Activated CD4-positive, alpha-beta T cell treated with anti-CD3 and anti-CD28 coated beads, Interleukin-2, amount 10 ng/mL, durations not matched to agents 24 days and 14 days (primary cell): ENCODE measurements at regions not wholly inside any gene's neighbourhood (a gene's known extent, or its start where the extent isn't known, plus 50 kb on each side); places are given as distances from the start of the nearest gene placed in this dataset.
"Not testable (repeated sequence)": the region's sequence is repeated elsewhere in the genome, so short reads cannot be mapped to it uniquely, and the experiment has no call there.

ENCODE experiments used
- DNase-seq: peaks from one replicate; pipeline ENCODE4 v3.0.0; 2022
- H3K27ac Mint-ChIP-seq: one replicate; pipeline ENCODE4 v1.8.0; 2022; ENCODE audit warnings: mild to moderate bottlenecking, mixed read lengths
- H3K27me3 Mint-ChIP-seq: one replicate; pipeline ENCODE4 v1.8.0; 2022; ENCODE audit warnings: mixed read lengths
- H3K36me3 Mint-ChIP-seq: one replicate; pipeline ENCODE4 v1.8.0; 2022; ENCODE audit warnings: low read depth, mild to moderate bottlenecking, mixed read lengths
- H3K4me1 Mint-ChIP-seq: one replicate; pipeline ENCODE4 v1.8.0; 2021; ENCODE audit warnings: mixed read lengths
- H3K4me3 Mint-ChIP-seq: one replicate; pipeline ENCODE4 v1.8.0; 2022; ENCODE audit warnings: mild to moderate bottlenecking, moderate library complexity, mixed read lengths
- H3K9me3 Mint-ChIP-seq: one replicate; pipeline ENCODE4 v1.8.0; 2021; ENCODE audit warnings: mixed read lengths
- intact Hi-C: fragments of 100-400 bp; cut with micrococcal nuclease; formaldehyde crosslinking; loops from one replicate; pipeline ENCODE4 v1.15.1; 2023

DNA sequence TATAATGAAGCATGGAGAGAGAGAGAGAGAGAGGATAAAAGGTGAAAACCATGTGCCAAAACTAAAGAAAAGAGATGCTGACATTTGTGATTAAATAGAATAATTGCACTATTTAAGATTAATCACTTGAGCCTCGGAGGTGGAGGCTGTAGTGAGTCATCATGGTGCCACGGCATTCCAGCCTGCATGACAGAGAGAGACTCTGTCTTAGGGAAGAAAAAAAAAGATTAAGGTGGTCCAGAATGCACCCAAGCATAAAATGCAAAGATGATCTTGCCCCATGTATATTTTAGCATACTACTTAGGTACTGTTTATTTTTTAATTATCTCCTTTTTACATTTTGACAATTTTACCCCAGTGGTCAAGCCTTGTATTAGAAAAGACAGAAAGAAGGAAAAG lies 742.5 kb downstream of the SPATA31A1 start:
- H3K36me3 Mint-ChIP-seq, H3K27ac Mint-ChIP-seq, H3K4me1 Mint-ChIP-seq, H3K9me3 Mint-ChIP-seq, intact Hi-C loops, H3K4me3 Mint-ChIP-seq, H3K27me3 Mint-ChIP-seq, DNase-seq: not testable (repeated sequence)

DNA sequence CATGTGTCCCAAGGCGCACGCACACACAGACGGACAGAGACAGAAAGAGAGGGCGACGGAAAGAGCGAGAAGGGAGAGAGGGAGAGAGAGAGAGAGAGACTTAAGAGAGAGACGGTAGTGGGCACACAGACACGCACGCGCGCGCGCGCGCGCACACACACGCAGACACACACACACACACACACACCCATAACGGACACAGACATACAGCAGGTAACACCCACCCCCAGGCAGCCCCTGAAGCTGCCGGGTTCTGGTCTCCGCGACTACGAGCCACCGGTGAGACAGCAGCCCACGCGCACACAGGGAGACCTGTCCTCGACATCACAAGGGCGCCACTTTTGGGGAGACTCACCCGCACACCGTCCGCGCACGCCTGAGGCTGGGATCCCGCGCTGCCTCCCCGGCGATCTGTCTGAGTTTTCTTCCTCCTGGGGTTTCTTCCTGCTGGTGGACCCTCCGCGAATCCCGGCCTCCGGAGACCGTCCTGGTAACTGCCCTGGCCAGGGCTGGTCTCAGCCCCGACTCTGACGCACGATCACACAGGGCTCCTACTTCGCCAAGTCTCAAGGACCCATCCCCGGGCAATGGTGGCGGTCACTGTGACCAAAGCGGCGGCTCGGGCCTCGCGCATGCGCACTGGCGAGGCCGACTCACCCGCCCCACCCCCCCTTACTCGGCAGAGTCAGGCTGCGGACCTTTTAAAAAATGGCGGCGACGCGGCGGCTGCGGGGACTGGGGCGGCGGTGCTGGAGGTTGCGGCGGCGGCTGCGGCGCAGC lies 750.7 kb downstream of the SPATA31A1 start:
- H3K9me3 Mint-ChIP-seq, H3K36me3 Mint-ChIP-seq, H3K4me1 Mint-ChIP-seq, H3K27me3 Mint-ChIP-seq, intact Hi-C loops: not testable (repeated sequence)
- DNase-seq, result peak; percentile 83
- H3K4me3 Mint-ChIP-seq, result peak overlapping the region; percentile 94
- peak overlapping the region; percentile 93 for H3K27ac Mint-ChIP-seq

DNA sequence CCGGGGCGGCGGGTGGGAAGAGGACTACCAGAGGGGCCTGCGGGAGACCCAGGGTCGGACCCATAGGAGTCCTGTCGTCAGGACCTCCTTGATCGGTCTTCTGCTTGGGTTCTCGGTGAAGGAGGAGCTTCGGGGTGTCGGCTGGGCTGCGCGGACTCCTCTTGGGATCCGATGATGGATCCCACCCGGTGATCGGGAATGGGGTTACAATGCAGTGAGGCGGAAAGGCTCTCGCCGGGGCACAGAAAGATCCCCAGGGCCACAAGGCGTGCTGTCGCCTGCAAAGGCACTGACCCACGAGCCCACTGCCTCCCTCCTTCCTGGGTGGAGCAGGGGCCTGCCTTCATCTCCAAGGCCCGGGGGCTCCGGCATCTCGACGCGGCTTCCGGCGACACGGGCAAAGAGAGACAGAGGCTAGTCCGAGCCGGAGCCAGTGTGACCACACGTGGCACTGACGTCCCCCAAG lies 751.3 kb downstream of the SPATA31A1 start:
- H3K9me3 Mint-ChIP-seq, H3K27me3 Mint-ChIP-seq, H3K4me1 Mint-ChIP-seq, H3K36me3 Mint-ChIP-seq, H3K4me3 Mint-ChIP-seq, intact Hi-C loops, H3K27ac Mint-ChIP-seq: not testable (repeated sequence)
- peak; percentile 70 for DNase-seq

DNA sequence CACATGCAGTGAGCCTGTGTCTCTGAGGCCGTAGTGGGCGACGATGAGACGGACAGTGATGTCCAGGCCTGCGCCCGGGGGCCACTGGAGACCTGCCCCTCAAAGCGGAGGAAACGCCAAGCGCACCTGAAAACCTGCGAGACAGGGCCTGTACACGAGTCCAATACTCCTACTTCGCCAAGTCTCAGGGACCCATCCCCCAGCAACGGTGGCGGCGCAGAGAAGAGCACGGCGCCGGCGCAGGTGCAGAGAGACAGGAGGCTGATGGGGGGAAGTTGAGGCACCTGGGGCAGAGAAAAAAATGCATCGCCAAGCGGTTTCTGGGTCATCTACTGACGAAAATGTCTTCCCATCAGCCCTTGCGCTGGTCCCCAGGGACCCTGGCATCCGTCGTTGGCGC lies 751.8 kb downstream of the SPATA31A1 start:
- H3K36me3 Mint-ChIP-seq, DNase-seq, intact Hi-C loops, H3K4me3 Mint-ChIP-seq, H3K27me3 Mint-ChIP-seq, H3K4me1 Mint-ChIP-seq, H3K27ac Mint-ChIP-seq, H3K9me3 Mint-ChIP-seq: not testable (repeated sequence)

DNA sequence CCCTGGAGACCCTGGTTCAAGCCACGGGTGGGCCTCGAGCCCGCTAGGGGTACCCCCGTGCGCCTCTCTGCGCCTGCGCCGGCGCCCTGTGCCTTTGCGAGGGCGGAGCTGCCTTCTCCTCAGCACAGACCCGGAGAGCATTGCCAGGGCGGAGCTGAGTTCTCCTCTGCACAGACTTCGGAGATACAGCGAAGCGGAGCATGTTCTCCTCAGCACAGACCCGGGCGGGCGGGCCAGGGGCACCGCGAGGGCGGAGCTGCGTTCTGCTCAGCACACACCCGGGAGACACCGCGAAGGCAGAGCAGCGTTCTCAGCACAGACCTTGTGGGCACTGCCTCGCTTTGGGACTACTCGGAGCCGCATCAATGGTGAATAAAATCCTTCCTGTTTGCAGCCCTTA lies 753.0 kb downstream of the SPATA31A1 start:
- H3K9me3 Mint-ChIP-seq, H3K4me3 Mint-ChIP-seq, H3K36me3 Mint-ChIP-seq, DNase-seq, intact Hi-C loops, H3K27ac Mint-ChIP-seq, H3K27me3 Mint-ChIP-seq, H3K4me1 Mint-ChIP-seq: not testable (repeated sequence)

DNA sequence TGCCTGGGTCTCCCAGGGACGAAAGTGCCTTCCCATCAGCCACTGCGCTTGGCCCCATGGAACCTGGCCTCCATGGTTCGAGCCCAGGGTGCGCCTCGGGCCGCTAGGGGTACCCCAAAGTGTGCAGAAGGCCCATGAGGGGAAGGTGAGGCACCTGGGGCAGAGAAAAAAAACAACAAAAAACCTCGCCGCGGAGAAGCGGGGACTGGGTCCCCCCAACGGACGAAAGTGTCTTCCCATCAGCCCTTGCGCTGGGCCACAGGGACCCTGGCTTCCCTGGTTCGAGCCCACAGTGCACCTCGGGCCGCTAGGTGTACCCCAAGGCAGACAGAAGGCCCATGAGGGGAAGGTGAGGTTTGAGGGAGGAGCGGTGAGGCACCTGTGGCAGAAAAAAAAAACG lies 755.3 kb downstream of the SPATA31A1 start:
- intact Hi-C loops, H3K9me3 Mint-ChIP-seq, H3K27ac Mint-ChIP-seq, H3K36me3 Mint-ChIP-seq, H3K27me3 Mint-ChIP-seq, DNase-seq, H3K4me1 Mint-ChIP-seq, H3K4me3 Mint-ChIP-seq: not testable (repeated sequence)

DNA sequence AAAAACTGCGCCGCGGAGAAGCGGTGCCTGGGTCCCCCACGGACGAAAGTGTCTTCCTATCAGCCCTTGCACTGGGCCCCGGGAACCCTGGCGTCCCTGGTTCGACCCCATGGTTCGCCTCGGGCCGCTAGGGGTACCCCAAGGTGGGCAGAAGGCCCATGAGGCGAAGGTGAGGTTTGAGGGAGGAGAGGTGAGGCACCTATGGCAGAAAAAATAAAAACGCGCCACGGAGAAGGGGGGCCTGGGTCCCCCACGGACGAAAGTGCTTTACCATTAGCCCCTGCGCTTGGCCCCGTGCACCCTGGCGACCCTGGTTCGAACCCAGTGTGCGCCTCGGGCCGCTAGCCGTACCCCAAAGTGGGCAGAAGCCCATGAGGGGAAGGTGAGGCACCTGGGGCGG lies 756.1 kb downstream of the SPATA31A1 start:
- H3K27me3 Mint-ChIP-seq, intact Hi-C loops, H3K4me1 Mint-ChIP-seq, H3K4me3 Mint-ChIP-seq, H3K27ac Mint-ChIP-seq, H3K36me3 Mint-ChIP-seq, H3K9me3 Mint-ChIP-seq, DNase-seq: not testable (repeated sequence)

DNA sequence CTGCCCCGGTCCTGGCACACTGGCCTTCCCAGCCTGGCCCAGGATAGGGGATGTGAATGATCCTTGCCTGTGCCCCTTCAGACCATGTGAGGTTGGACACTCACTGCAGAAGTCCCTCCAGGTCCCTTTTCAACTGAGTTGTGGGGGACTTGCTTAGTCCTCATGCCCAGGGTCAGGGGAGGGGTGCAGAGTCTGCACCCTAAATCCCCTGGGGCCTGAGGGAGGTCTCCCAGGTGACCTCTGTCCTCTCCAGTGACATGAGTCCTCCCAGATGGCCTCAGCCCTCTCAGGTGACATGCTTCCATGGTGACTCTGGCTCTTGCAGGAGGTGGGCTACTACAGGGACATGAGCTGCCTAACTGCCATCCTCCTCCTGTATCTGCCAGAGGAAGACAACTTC lies 775.1 kb downstream of the SPATA31A1 start:
- DNase-seq, result peak; percentile 51
- H3K36me3 Mint-ChIP-seq, H3K27me3 Mint-ChIP-seq, H3K4me3 Mint-ChIP-seq, intact Hi-C loops, H3K9me3 Mint-ChIP-seq, H3K27ac Mint-ChIP-seq, H3K4me1 Mint-ChIP-seq: not testable (repeated sequence)

DNA sequence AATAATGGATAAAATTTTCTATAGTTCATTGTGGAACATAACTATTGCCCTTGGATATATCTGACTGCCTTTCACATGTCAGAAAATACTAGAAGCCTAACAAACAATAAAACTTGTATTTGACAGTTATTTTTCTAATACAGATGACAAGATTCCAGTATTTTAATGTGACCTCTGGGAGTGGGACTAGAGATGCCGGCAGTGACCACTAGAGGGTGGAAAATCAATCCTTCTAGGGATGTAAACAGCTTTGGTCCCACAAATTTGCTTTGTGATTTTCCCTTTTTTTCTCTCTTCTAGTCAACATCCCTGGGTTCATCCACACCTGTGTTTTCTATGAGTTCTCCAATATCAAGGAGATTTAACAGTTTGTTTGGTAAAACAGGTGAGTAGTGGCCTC lies 813.7 kb downstream of the SPATA31A1 start:
- H3K36me3 Mint-ChIP-seq, H3K27ac Mint-ChIP-seq, H3K4me1 Mint-ChIP-seq, H3K4me3 Mint-ChIP-seq, H3K9me3 Mint-ChIP-seq, H3K27me3 Mint-ChIP-seq, intact Hi-C loops, DNase-seq: not testable (repeated sequence)

DNA sequence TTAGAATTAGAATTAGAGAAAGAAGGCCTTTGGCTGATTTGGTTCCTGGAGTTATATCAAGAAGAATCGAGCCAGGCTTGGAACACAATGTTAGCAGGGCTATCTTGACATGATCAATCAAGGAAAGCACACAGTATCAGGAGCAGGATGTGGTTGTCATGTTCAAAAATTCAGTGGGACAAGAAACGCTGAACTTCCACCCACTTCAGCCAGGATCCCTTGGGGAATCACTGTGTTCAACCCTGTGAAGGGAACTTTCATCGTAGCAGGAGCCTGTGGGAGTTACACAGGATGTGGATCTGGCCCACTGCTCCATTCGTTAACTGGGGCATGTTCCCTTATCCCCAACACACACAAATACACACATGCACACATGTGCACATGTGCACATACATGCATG lies 817.8 kb downstream of the SPATA31A1 start:
- H3K9me3 Mint-ChIP-seq, intact Hi-C loops, H3K4me3 Mint-ChIP-seq, DNase-seq, H3K36me3 Mint-ChIP-seq, H3K27me3 Mint-ChIP-seq, H3K27ac Mint-ChIP-seq, H3K4me1 Mint-ChIP-seq: not testable (repeated sequence)

DNA sequence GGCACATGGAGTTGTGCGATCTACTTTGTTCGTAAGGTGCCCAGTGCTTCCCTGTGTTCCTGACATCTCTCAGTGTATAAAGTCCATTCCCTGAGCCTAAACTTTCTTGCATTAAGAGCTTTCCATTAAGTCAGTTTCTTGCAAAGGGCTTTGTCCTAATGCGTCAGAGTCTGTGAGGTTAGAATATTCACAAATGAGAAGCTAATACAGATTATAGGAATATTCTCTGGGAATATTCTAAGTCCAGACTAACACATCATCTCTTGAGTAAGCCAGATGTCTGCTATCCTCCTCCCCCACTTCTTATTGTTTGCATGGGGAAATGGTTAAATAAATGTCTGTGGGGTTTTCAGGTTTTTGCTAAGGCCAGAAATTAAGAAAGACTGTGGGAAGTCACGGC lies 818.6 kb downstream of the SPATA31A1 start:
- H3K27me3 Mint-ChIP-seq, H3K9me3 Mint-ChIP-seq, DNase-seq, H3K4me1 Mint-ChIP-seq, H3K27ac Mint-ChIP-seq, H3K36me3 Mint-ChIP-seq, intact Hi-C loops, H3K4me3 Mint-ChIP-seq: not testable (repeated sequence)

DNA sequence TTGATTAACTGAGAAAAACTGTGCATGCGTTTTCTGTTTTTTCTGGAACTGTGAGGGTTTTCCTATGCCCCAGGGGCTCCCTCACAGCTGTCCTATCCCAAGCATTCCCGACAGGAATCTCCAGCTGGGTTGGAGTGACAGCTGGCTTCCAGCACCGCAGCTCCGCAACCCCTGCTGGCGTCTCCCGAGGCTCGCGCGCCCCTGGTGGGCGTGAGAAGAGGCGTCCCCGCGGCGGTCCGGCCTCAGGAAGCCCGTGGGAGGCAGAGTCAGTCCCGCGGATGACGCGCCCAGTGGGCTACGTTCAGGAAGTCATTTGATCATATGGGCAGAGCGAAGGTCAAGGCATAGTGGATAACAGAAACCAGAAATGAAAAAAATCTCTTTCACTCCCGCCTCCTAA lies 821.9 kb downstream of the SPATA31A1 start:
- H3K4me3 Mint-ChIP-seq, result not testable (repeated sequence)

DNA sequence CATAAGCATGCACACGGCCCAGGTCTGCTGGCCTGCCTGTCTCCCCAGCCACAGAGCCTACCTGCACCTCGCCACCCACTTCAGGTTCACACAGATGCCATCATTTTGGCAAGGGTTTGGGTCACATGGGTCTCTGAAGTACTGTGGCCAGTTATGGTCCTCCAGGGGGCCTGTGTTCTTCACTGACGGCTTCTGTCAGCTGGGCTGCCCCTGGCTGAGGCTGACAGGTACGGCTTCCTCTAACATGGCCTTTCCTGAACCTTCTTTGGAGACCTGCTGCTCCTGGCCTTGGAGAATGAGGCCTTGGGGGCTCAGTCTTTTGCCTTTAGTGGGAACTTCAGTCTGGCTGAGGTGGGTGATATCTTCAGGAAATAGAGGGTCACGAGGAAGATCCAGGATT lies 835.9 kb downstream of the SPATA31A1 start:
- H3K27me3 Mint-ChIP-seq, DNase-seq, H3K36me3 Mint-ChIP-seq, H3K9me3 Mint-ChIP-seq, H3K27ac Mint-ChIP-seq, H3K4me1 Mint-ChIP-seq, intact Hi-C loops, H3K4me3 Mint-ChIP-seq: not testable (repeated sequence)

More for the DNA sequence above, 821.9 kb downstream of the SPATA31A1 start:
- H3K27me3 Mint-ChIP-seq, H3K9me3 Mint-ChIP-seq, DNase-seq, H3K27ac Mint-ChIP-seq, H3K4me1 Mint-ChIP-seq, intact Hi-C loops, H3K36me3 Mint-ChIP-seq: not testable (repeated sequence)

DNA sequence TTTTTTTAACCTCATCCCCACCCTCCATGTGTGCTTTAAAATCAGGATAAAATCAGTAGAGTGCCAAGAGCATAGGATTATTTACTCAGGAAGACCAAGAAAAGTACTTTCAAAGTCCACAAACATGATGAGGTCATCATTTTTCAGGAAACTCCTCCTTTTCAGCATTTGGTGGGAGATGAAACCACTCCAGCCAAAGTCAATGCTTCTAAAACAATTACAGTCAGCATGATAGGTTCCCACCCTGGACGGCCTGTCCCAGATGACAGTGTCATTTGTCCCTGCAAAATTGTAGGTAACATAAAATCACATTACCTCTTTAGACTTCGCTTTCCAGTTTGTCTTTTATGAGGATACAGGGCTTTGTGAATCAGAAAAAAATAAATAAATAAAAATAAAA lies 836.7 kb downstream of the SPATA31A1 start:
- intact Hi-C loops, H3K36me3 Mint-ChIP-seq, H3K4me1 Mint-ChIP-seq, H3K27ac Mint-ChIP-seq, H3K4me3 Mint-ChIP-seq, H3K9me3 Mint-ChIP-seq, DNase-seq, H3K27me3 Mint-ChIP-seq: not testable (repeated sequence)

DNA sequence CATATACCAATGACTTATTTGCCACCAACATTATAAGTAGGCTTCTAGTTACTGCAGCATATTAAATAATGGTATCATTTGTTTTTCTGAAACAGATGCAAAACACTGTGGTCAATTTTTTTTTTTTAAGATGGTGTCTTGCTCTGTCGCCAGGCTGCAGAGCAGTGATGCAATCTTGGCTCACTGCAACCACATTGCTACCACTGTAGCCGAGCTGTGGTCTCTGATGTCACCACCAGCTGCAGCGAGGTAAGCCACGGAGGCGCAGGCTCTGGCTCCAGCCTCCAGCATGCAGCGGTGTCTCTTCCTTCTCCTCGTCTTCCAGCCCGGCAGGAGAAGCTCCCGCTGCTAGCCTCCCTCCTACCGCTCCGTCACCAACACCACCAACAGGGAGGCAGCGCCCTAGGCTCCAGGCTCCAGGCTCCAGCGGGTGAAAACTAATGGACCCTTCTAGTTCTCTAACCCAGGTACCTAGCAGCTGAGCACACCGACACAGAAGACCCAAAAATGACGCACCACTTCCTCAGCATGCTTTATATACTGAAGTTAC lies 840.8 kb downstream of the SPATA31A1 start:
- H3K36me3 Mint-ChIP-seq, result not testable (repeated sequence)

More for the DNA sequence above, 840.8 kb downstream of the SPATA31A1 start:
- H3K27me3 Mint-ChIP-seq, H3K4me3 Mint-ChIP-seq, DNase-seq, H3K9me3 Mint-ChIP-seq, intact Hi-C loops, H3K4me1 Mint-ChIP-seq, H3K27ac Mint-ChIP-seq: not testable (repeated sequence)
